ENCODE measurements at regions not wholly inside any gene's neighbourhood (a gene's known extent, or its start where the extent isn't known, plus 50 kb on each side); places are given as distances from the start of the nearest gene placed in this dataset.

- Mint-ChIP-seq H3K27ac (no peak overlapping the region), H3K36me3 (no peaks in the 10 kb centered on the region)
- ATAC-seq = no peak
Measured at GRCh38 chr1:110773813-110774212, 99.1 kb upstream of the KCNA3 start.

GRCh38 chr1:110771245-110772022, 96.7 kb upstream of the KCNA3 start:
- Mint-ChIP-seq H3K36me3 (no peaks in the 10 kb centered on the region), H3K27ac (no peak overlapping the region), H3K9me3 (no peaks in the 10 kb centered on the region)
- ATAC-seq (no peak), DNase-seq (ENCODE audit: low spot score in 2 of 2) (no peak)

More at GRCh38 chr1:110773813-110774212, 99.1 kb upstream of the KCNA3 start:
- no peaks in the 10 kb centered on the region for H3K9me3 Mint-ChIP-seq
- no peak for DNase-seq (ENCODE audit: low spot score in 2 of 2)

- ATAC-seq = no peak
- no peak overlapping the region for H3K27ac Mint-ChIP-seq
- H3K9me3 Mint-ChIP-seq = no peaks in the 10 kb centered on the region
- no peaks in the 10 kb centered on the region for H3K36me3 Mint-ChIP-seq
- no peak for DNase-seq (ENCODE audit: low spot score in 2 of 2)
Measured at GRCh38 chr1:110770832-110771231, 96.1 kb upstream of the KCNA3 start.

GRCh38 chr1:110768605-110769004, 93.9 kb upstream of the KCNA3 start:
- ATAC-seq (no peak), DNase-seq (ENCODE audit: low spot score in 2 of 2) (no peak)
- no peak overlapping the region for H3K27ac Mint-ChIP-seq
- H3K9me3 Mint-ChIP-seq = no peaks in the 10 kb centered on the region
- no peaks in the 10 kb centered on the region for H3K36me3 Mint-ChIP-seq

- no peaks in the 10 kb centered on the region for H3K9me3 Mint-ChIP-seq
- H3K27ac Mint-ChIP-seq = no peak overlapping the region
- ATAC-seq (no peak), DNase-seq (ENCODE audit: low spot score in 2 of 2) (no peak)
- no peaks in the 10 kb centered on the region for H3K36me3 Mint-ChIP-seq
Measured at GRCh38 chr1:110766336-110766647, 91.6 kb upstream of the KCNA3 start.

GRCh38 chr1:110765640-110766335, 91.0 kb upstream of the KCNA3 start:
- DNase-seq (ENCODE audit: low spot score in 2 of 2) (peak in 1 of 2 donors; percentile 38), ATAC-seq (peak; percentile 51 to 64)
- H3K9me3 Mint-ChIP-seq = no peaks in the 10 kb centered on the region
- H3K27ac Mint-ChIP-seq = no peak overlapping the region
- H3K36me3 Mint-ChIP-seq = no peaks in the 10 kb centered on the region

GRCh38 chr1:110763149-110763548, 88.4 kb upstream of the KCNA3 start:
- DNase-seq (ENCODE audit: low spot score in 2 of 2) (no peak), ATAC-seq (no peak)
- Mint-ChIP-seq H3K36me3 (no peaks in the 10 kb centered on the region), H3K27ac (no peak overlapping the region), H3K9me3 (no peaks in the 10 kb centered on the region)

GRCh38 chr1:110760321-110760720, 85.6 kb upstream of the KCNA3 start:
- Mint-ChIP-seq H3K9me3 (no peaks in the 10 kb centered on the region), H3K27ac (no peak overlapping the region), H3K36me3 (no peaks in the 10 kb centered on the region)
- no peak for DNase-seq (ENCODE audit: low spot score in 2 of 2)
- no peak for ATAC-seq

- ATAC-seq = no peak
- no peak for DNase-seq (ENCODE audit: low spot score in 2 of 2)
- no peaks in the 10 kb centered on the region for H3K36me3 Mint-ChIP-seq
- no peak overlapping the region for H3K27ac Mint-ChIP-seq
- H3K9me3 Mint-ChIP-seq = no peaks in the 10 kb centered on the region
Measured at GRCh38 chr1:110756506-110756905, 81.8 kb upstream of the KCNA3 start.

GRCh38 chr1:110752941-110753725, 78.4 kb upstream of the KCNA3 start:
- Mint-ChIP-seq H3K36me3 (no peaks in the 10 kb centered on the region), H3K9me3 (no peaks in the 10 kb centered on the region), H3K27ac (no peak overlapping the region)
- DNase-seq (ENCODE audit: low spot score in 2 of 2) (no peak), ATAC-seq (peak; percentile 26 to 50)

- DNase-seq (ENCODE audit: low spot score in 2 of 2) (no peak), ATAC-seq (no peak)
- Mint-ChIP-seq H3K36me3 (no peaks in the 10 kb centered on the region), H3K9me3 (no peaks in the 10 kb centered on the region), H3K27ac (no peak overlapping the region)
Measured at GRCh38 chr1:110750562-110750961, 75.8 kb upstream of the KCNA3 start.

- no peak overlapping the region for H3K27ac Mint-ChIP-seq
- no peaks in the 10 kb centered on the region for H3K9me3 Mint-ChIP-seq
- H3K36me3 Mint-ChIP-seq = no peaks in the 10 kb centered on the region
- no peak for ATAC-seq
- DNase-seq (ENCODE audit: low spot score in 2 of 2) = no peak
Measured at GRCh38 chr1:110749960-110750359, 75.2 kb upstream of the KCNA3 start.

- H3K9me3 Mint-ChIP-seq = peaks cover 0 to 3% of the 10 kb centered on the region in 2 donors
- no peak overlapping the region for H3K27ac Mint-ChIP-seq
- H3K36me3 Mint-ChIP-seq = no peaks in the 10 kb centered on the region
- ATAC-seq (no peak), DNase-seq (ENCODE audit: low spot score in 2 of 2) (peak in 1 of 2 donors; percentile 56)
Measured at GRCh38 chr1:110746644-110747259, 72.0 kb upstream of the KCNA3 start.

- Mint-ChIP-seq H3K9me3 (peaks cover 0 to 3% of the 10 kb centered on the region in 2 donors), H3K36me3 (no peaks in the 10 kb centered on the region), H3K27ac (no peak overlapping the region)
- DNase-seq (ENCODE audit: low spot score in 2 of 2) (no peak), ATAC-seq (no peak)
Measured at GRCh38 chr1:110743397-110743796, 68.7 kb upstream of the KCNA3 start.

GRCh38 chr1:110736900-110737605, 62.3 kb upstream of the KCNA3 start:
- Mint-ChIP-seq H3K36me3 (no peaks in the 10 kb centered on the region), H3K27ac (no peak overlapping the region), H3K9me3 (no peaks in the 10 kb centered on the region)
- no peak for ATAC-seq
- no peak for DNase-seq (ENCODE audit: low spot score in 2 of 2)

GRCh38 chr1:110734133-110734680, 59.5 kb upstream of the KCNA3 start:
- ATAC-seq = no peak
- H3K27ac Mint-ChIP-seq = no peak overlapping the region
- H3K36me3 Mint-ChIP-seq = no peaks in the 10 kb centered on the region
- no peaks in the 10 kb centered on the region for H3K9me3 Mint-ChIP-seq
- DNase-seq (ENCODE audit: low spot score in 2 of 2) = no peak
